GM13977 (cell line): ENCODE measurements at regions not wholly inside any gene's neighbourhood (a gene's known extent, or its start where the extent isn't known, plus 50 kb on each side); places are given as distances from the start of the nearest gene placed in this dataset.
"Not testable (repeated sequence)": the region's sequence is repeated elsewhere in the genome, so short reads cannot be mapped to it uniquely, and the experiment has no call there.

Experiments
- DNase-seq: peaks from one replicate; pipeline ENCODE4 v3.0.0; 2012; ENCODE audit warnings: low spot score
- CTCF ChIP-seq: IDR thresholded peaks from 2 replicates; pipeline ENCODE4 v1.5.1; 2012; ENCODE audit warnings: mild to moderate bottlenecking, control low read depth; ENCODE audit not compliant: insufficient read depth; ENCODE audit errors: extremely low read depth, missing control alignments
- in situ Hi-C: fragments of 300-500 bp; cut with MboI; formaldehyde crosslinking; loops from one replicate; pipeline ENCODE4 v1.12.0; 2022; ENCODE audit warnings: low sequenced_read_pairs, low pct_unique_long_range_greater_than_20kb, mixed read lengths, inconsistent platforms; ENCODE audit not compliant: unreplicated experiment

GRCh38 chr13:50426927-50427326 is 411.7 kb downstream of the KCNRG start:
- in situ Hi-C loops, result no loop called here
- TF ChIP-seq CTCF, result no peak
- no peak for DNase-seq

- in situ Hi-C loops, DNase-seq: not testable (repeated sequence)
Measured at GRCh38 chr13:50427511-50427910, 412.3 kb downstream of the KCNRG start.

GRCh38 chr13:50428183-50428877 is 413.1 kb downstream of the KCNRG start:
- TF ChIP-seq CTCF, result no peak
- DNase-seq, result no peak
- in situ Hi-C loops, result no loop called here

- in situ Hi-C loops, result no loop called here
- no peak for TF ChIP-seq CTCF
- no peak for DNase-seq
Measured at GRCh38 chr13:50435011-50435410, 408.5 kb downstream of the DLEU7 start.

GRCh38 chr13:50437252-50437651 is 406.2 kb downstream of the DLEU7 start:
- TF ChIP-seq CTCF, result no peak
- in situ Hi-C loops, result no loop called here

GRCh38 chr13:50438351-50438750 is 405.1 kb downstream of the DLEU7 start:
- DNase-seq, result no peak
- in situ Hi-C loops, result no loop called here
- TF ChIP-seq CTCF, result no peak

More at GRCh38 chr13:50437252-50437651, 406.2 kb downstream of the DLEU7 start:
- DNase-seq, result no peak

- DNase-seq, result no peak
- in situ Hi-C loops, result no loop called here
- TF ChIP-seq CTCF, result no peak
Measured at GRCh38 chr13:50441130-50441529, 402.4 kb downstream of the DLEU7 start.
